PFSK-1 (cell line): ENCODE measurements at regions not wholly inside any gene's neighbourhood (a gene's known extent, or its start where the extent isn't known, plus 50 kb on each side); places are given as distances from the start of the nearest gene placed in this dataset.

ENCODE experiments used
- FOXP2 ChIP-seq: optimal IDR thresholded peaks from 2 replicates; pipeline ENCODE3; 2011; ENCODE audit warnings: borderline replicate concordance, control low read depth, inconsistent platforms; ENCODE audit not compliant: insufficient read depth; ENCODE audit errors: extremely low read length, extremely low read depth
- POLR2AphosphoS5 ChIP-seq: IDR thresholded peaks from 2 replicates; pipeline ENCODE4 v1.6.1; 2012; ENCODE audit warnings: low read depth, mild to moderate bottlenecking, control low read depth, low read length, moderate library complexity
- REST ChIP-seq, 2 experiments: IDR thresholded peaks; 2 replicates each; pipeline versions ENCODE4 v1.6.1 to v1.8.0; 2011 to 2012; ENCODE audit warnings: low read depth in 2 of 2, low read length in 2 of 2, control low read depth in 1 of 2, inconsistent platforms in 1 of 2, mild to moderate bottlenecking in 1 of 2, moderate library complexity in 1 of 2; ENCODE audit not compliant: insufficient read depth in 1 of 2
- SIN3A ChIP-seq: IDR thresholded peaks from 2 replicates; pipeline ENCODE4 v1.6.1; 2012; ENCODE audit warnings: mild to moderate bottlenecking, low read length, moderate library complexity, borderline replicate concordance; ENCODE audit not compliant: insufficient read depth
- TAF1 ChIP-seq: IDR thresholded peaks from 2 replicates; pipeline ENCODE4 v1.6.1; 2012; ENCODE audit warnings: low read length, control low read depth, borderline replicate concordance; ENCODE audit not compliant: insufficient read depth

DNA sequence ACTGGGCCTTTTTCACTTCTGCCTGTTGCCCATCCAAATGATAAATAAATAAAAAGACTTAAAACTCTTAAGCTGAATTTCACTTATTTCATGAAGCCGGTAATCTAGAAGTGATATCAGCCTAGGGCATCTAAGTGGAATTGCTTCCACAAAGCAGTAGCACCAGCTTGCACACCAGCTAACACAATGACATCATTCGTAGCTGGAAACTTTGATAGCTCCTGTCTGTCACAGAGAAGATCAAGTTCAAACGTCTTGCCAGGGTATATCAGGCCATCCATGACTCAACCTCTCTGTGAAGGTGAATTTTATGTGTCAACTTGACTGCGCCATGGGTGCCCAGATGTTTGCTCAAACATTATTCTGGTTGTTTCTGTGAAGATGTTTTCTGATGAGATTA lies 161.7 kb upstream of the MYT1L start:
- TF ChIP-seq TAF1 (no peak), SIN3A (no peak), POLR2AphosphoS5 (no peak), REST (IDR thresholded peaks at IDR 0.05; ENCODE audit: insufficient read depth in 1 of 2, low read depth in 2 of 2, low read length in 2 of 2) (no peak), FOXP2 (no peak)
